Iris pigment epithelial cell (primary cell): ENCODE measurements at regions not wholly inside any gene's neighbourhood (a gene's known extent, or its start where the extent isn't known, plus 50 kb on each side); places are given as distances from the start of the nearest gene placed in this dataset.
"Not testable (repeated sequence)": the region's sequence is repeated elsewhere in the genome, so short reads cannot be mapped to it uniquely, and the experiment has no call there.

ENCODE experiments used
- DNase-seq: peaks from one replicate; pipeline ENCODE4 v3.0.0-alpha.2; 2011; ENCODE audit warnings: low read depth

DNA sequence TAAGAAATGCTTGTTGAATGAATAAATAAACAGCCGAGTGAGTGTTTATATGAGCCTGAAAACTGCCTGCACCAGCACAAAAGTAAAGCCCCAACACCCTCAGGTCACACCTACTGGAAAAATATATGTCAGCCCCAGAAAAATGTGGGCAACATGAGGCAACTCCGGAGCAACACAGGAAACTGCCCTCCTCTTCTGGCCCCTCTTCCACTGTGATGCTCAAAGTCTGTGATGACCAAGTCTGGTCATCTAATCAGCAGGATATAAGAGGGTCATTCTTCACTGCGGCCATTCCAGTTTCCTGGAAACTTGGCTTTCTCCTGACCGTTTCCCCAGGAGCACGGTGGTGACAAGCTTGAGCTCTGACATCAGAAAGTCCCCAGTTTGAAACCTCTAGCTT lies 159.6 kb upstream of the PZP start:
- DNase-seq, result no peak

DNA sequence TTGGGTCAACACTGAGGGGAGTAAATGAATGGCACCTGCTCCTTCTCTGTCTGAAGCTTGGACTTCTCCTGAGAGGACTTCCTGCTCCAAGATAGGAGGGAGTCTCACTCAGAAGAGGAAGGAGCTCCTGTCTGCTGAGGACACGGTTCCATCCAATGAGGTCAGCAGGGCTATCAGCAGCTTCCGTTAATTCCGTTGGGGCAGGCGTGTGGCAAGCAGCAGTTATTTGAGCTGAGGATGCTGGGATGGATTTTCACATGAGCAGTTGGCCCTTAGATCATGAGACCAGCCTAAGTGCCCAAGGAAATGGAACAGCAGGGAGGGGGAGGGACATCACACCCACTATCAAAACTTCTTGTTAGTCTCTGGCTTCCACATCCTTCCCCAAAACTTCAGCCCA lies 159.0 kb upstream of the PZP start:
- DNase-seq, result no peak

DNA sequence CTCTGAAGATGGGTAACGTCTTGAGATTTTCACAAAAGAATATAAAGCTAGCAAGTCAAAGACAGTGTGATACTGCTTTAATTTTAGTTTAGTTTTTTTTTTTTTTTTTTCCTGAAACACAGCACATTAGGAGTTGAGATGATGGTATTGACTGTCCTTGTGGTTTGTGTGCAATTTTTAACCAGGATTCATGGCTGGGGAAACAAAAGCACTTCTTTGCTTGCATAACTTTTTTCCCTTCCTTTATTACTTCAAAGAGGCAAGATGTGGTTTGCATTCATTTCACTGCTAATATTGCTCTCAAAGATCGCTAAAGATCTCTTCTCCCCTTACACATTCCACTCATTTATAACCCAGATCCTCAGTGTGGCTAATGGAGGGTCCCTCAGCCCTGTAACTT lies 157.1 kb upstream of the PZP start:
- peak; percentile 22 for DNase-seq

DNA sequence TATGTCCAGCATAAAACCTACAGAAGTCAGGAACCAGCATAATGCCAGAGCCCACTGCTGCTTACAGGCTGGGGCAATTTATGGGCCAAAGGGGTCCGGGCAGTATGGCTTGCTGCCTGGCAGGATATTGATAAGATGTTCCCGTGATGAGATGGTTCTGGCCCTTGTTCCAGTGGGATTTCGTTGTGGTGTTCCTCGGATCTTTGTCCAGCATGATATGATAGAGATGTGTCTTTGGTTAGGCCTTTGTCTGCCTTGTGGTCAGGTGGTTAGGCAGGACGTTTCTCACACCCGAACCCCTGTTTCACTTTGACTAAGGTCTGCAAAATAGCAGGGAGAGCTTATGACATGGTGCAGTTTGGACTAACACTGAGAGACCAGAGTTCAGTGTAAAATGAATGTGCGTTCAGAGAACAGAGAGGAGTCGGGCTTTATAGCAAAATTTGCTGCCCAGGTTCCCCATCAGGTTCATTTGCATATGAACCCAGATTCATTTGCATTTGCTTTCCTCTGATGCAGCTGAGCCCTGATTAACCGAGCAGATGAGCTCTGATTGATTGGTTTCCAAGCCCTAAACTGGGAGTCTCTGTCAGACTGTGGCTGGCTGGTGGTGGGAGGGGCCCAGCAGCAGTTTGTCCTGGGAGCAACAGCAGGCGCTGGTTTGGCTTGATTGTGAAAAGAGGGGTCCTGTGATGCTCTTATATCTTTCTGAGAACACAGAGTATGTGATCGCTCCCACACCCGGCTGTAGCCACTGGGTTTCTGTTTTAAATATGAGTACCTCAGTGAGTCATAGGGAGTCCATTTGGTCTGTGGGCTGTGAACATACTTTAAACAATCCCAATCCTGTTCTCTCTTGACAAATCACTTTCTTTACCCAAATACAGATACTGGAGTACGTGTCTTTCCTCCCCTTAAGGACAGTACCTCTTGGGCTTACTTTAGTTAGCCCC lies 156.3 kb upstream of the PZP start:
- peak; percentile 60 for DNase-seq

DNA sequence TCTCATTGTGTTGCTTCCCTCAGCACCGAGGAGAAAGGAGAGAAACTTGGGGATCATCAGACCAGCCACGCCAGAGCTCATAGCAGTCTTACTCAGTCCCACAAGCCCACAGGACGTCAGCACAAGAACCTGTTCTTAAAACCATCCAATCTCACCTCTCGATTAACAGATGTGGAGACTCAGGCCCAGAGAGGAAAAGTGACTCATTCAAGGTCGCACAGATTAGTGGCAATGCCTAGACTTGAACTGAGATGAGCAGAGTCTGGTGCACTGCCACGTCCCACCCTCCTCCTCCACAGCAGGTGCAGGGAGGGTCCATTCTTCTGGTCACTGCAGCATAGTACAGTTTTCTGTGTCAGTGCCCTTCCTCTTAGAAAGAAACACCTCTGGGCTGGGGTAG lies 154.9 kb upstream of the PZP start:
- DNase-seq, result no peak

DNA sequence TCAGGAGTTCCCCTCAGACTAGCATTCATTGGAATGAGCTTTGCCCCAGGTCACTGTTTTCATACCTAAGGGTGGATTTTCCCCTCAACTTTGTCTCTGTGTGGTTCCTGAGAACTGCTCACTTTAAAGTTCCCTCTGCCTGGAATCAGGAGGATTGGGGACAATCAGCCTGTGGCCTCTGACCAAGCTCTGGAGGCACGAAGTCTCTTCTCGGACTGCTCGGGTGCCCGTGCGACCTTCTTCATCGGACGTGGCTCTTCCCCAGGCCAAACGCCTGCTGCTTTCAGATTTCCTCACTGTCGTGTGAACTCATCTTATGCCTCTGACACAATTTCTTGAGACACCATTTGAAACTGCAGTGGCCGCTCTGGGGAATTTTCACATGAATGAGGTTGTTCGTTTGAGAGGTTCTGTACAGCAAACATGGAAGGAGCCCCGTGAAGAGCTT lies 153.7 kb upstream of the PZP start:
- DNase-seq, result no peak

DNA sequence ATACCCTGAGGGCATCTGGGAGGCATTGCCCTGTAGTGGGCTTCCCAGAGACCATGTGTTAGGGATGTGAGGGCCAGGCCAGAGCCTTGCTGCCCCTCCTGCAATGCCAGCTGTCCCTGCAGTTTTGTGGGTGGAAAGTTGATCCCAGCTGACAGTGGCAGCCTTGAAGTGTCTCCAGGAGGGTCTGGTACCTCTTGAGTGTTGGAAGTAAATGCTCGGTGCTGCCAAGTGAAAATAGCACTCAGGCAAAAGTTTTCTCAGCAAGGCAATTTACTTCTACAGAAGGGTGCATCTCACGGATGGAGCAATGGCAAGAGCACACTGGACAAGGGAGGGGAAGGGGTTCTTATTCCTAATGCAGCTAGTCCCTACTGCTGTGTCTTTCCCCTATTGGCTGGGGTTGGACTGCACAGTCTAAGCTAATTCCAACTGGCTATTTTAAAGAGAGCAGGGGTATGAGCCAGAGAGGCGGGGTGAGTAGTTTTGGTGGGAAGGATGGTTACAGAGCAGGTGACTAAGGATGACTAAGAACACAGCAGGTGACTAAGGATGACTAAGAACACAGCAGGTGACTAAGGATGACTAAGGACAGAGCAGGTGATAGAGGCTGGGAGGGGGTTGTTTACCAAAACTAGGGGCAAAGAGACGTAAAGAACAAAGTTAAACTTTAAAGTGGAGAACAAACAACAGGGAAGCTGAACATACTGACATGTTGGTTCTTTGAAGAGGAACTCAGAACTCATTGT lies 146.0 kb upstream of the PZP start:
- not testable (repeated sequence) for DNase-seq

DNA sequence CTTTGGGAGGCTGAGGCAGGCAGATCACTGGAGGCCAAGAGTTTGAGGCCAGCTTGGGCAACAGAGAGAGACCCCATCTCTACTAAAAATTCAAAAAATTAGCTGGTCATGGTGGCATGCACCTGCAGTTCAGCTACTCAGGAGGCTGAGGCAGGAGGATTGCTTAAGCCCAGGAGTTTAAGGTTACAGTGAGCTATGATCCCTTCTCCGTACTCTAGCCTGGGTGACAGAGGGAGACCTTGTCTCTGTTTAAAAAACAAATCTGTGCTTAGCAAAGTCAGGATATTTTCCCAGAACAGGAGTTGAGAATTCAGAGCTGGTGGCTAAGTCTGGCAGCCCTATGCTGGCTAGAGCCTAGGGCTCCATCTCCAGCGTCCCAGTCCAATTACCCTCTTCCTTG lies 142.9 kb upstream of the PZP start:
- no peak for DNase-seq

DNA sequence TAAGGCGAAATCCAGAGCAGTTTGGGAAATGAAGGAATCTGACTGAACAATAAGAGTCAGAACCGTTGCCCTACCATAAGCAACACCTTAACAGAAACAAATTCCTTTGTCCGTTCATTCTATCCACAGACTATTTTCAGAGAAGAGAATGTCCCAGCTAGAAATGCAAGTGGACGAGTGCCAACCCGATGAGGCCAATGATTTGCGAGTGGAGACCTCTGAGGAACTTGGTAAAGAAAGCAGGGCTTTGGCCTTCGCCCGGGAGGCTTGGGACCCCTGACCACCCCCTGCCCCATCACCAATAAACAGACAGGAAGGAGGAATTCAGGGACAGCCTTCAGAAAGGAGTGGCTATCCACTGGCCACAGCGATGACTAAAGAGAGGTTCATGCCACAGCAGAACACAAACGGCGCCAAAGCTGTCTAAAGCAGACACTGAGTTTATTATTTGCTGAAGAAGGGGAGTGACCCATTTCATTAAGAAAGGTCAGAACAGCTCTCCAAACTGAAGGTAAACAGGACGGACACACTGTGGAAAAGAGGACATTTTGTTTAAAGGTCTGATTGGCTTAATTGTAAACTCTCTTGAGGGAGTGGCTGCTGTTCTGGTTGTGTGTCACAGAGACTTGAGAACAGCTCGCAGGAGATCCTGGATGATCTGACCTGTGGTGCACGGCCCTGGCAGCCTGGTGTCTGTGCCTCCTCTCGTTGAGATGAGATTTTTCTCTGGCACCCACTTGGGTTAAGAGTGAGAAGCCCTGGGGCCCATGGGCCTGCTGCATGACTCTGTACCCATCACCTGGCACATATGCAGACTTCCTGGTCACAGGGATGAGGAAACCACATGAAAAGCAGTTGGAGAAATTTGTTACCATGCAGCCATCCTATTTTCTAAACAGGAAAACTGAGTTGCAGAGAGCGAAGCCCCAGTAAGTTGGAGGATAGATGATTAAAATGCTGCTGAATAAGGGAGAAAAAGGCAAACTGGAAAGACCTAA lies 142.0 kb upstream of the PZP start:
- no peak for DNase-seq

DNA sequence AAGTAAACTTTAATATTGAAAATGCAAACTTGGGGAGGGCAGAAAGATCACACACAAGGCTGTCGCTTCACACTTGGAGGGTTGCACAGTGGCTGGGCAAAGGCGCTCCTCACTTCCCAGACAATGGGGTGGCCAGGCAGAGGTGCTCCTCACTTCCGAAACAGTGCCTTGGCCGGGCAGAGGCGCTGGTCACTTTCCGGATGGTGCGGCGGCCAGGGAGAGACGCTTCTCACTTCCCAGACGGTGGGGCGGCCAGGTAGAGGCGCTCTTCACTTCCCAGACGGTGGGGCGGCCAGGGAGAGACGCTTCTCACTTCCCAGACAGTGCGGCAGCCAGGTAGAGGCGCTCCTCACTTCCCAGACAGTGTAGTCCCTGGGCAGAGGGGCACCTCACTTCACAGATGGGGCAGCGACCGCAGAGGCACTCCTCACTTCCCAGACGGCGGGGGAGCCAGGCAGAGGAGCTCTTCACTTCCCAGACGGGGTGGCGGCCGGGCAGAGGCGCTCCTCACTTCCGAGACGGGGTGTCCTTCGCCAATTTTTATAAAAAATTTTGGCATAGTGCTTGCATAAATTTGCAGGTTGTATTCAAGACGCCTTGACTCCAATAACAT lies 140.8 kb upstream of the PZP start:
- no peak for DNase-seq

DNA sequence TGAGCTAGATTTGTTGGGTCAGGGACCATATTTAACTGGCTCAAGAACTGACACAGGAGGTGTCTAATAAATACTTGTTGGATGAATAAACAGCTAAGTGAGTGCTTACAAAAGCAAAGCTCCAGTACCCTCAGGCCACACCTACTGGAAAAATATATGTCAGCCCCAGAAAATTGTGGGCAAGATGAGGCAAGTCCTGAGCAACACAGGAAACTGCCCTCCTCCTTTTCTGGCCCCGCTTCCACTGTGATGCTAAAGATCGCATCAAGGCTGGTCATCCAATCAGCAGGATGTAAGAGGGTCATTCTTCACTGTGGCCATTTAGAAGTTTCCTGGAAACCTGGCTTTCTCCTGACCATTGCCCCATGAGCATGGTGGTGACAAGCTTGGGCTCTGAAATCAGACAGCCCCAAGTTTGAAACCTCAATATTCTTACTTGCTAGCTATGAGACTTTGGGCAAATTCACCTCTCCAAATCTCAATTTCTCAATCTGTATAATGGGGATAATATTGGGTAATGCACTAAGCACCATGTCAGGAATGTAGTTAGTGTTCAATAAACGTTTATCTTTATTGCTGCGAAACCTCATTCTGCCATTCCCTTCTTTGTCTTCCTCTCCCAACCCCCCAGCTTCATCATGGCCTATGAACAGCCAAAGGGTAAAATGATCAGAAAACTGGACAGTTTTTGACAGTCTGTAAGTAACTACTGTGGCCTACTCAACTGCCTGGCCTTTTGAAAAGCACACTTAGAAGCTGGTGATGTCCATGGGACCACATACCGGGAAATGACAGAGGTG lies 139.3 kb upstream of the PZP start:
- DNase-seq, result peak; percentile 41

DNA sequence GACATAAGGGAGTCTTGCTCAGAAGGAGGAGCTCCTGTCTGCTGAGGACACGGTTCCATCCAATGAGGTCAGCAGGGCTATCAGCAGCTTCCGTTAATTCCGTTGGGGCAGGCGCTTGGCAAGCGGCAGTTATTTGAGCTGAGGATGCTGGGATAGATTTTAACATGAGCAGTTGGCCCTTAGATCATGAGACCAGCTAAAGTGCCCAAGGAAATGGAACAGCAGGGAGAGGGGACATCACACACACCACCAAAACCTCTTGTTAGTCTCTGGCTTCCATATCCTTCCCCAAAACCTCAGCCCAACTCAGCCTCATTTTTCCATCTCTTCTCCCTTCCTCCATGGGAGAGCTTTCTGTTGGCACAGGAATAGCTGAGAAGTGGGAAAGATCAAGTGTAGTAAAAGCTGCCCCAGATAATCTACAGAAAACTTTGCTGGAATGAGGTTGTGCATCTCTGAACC lies 138.7 kb upstream of the PZP start:
- DNase-seq, result no peak

DNA sequence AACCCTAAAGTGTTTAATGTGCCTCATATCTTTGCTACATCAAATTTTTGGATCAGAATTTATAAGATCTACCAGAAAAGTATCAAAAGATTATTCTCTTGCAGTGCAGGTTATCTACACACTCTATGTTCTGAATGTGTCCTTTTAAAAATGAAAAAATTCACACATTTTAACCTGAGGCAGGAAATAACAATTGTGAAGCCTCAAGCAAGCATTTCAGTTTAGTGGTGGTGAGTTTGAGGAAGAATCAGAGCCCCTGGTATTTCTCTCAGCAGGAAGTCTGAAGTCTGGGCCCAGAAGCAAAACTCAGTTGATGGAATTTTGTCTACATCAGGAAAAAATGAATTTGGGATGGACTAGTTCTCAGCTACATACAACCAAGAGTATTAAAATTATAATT lies 137.0 kb upstream of the PZP start:
- DNase-seq, result no peak

DNA sequence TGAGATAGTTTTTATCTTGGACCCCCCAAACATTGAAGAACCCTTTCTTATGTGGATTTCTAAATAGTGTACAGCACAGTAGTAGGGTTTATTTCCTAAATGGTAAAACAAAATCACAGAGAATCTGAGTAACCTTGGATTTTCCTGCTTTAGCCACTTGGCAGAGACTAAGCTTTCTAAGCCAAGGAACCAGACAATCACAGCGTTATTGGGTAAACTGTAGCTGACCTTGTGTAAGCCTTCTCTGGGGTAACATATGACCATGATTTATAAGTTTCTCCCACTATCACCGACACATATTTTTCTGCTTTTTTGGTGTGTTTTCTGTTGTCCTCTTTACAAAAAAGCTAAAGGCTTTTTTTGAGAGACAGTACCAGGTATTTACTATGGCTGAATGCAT lies 136.3 kb upstream of the PZP start:
- peak; percentile 55 for DNase-seq

DNA sequence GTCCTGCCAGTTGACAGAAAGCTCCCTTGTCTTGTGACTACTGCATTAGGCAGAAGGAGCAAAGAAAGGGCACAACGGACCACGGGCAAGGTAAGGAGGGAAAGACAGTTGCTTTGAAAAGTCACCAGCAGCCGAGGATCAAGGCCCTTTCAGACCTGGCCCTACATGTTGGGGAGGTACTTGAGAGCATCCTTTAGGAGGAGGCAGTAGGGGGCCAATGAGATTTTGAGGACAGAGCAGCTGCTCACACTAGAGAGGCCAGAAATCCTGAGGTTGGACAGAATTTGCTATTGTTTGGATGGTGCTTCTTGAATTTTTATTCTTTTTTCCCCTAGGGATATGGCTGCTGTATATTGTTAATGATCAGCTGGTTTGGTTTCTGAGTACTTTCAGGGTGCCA lies 135.5 kb upstream of the PZP start:
- DNase-seq, result no peak

DNA sequence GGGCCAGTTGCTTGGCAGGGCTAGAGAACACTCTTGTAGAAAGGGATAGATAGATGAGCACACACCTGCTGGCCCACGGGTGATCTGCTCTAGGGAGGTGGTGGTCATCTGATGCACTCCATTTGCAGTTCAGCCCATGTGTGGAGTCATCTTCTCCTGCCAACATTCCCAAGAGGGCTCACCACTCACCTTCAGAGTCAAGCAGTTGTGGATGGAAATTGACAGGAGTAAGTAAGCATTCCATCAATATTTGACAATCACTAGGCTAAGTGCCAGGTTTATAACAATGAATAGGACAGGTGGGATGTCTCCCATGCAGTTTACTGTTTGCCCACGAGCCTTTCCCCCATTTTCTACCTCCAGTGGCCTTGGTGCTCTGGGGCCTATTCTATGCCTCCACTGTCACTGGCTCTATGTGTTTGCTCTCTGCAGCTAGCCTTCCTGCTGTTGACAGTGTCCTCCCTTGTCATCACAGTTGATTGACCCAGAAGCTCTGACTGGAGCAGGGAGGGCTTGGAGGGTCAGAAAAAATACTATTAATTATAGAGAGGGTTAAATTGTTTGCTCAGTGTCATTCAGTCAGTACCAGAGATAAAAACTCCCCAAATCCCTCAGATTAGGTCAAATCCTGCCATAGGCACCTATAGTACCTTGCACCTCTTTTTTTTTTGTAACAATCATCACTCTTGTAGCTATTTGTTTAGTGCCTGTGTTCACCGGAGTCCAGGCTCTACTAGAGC lies 134.6 kb upstream of the PZP start:
- DNase-seq, result no peak

DNA sequence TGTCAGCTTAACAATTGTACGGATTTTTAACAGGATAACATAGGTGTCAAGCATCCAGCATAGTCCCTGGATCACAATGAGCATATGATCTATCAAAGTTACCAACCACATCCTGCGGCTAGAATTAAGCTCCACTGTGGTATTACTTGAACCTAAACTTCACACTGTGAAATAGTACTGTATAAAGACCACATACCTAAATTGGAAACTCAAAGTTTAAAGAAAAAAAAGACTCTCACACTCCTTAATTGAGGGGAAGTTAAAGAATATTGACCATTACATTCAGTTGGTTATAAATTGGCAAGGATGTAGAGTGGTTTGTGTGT lies 133.0 kb upstream of the PZP start:
- DNase-seq, result no peak

DNA sequence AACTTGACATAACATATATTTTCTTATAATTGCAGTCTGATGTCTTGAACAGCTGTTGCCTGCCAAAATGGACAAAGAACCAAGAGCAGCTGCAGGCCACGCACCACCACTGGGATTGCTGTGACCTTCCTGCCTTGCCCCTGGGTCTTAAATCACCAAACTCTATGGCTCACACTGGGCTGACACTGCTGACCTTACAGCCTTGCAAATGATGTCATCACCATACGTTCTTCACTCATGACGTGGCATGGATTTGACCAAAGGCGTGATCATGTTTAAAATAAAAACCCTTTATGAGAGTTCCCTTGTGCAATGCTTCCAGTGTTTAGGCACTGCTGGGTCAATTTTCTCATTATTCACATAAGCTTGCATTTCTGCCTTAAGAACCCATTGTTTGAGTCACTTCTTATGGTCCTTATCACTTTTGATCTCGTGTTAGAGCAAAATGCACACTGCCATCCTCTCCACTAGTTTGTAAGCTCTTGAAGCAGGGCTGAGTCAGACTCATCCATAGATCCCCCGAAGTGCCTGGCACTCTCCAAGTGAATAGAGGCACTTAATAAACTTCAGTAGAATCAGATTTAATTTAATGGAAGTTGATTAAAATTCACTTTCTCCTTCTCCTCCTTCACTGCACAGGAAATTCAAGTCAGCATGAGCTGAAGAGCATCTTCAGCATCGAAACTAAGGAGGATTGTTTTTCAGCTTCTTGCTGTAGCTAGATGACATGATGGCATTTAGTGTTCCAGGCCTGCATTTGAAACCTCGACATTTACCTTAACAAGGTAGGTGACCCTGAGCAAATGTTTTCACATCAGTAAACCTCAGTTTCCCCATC lies 132.4 kb upstream of the PZP start:
- DNase-seq, result no peak

DNA sequence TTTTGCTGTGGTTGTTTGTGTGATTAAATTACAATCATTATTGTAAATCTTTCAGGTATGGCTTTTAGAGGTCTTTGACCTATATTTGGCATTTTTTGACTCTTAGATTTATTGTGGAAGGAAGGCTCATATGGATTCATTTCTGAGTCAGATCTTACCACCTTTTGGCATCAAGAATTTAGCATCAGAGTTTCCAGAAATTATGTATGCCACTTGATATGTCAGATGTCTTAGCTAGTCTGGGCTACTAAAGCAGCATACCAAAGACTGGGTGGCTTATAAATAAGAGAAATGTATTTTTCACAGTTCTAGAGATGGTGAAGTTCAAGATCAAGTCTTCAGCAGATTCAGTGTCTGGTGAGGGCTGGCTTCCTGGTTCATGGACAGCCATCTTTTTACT lies 129.5 kb upstream of the PZP start:
- no peak for DNase-seq
